Activated B cell treated with CpG ODN at 0.5 μM for 24 hours (primary cell): ENCODE measurements at regions not wholly inside any gene's neighbourhood (a gene's known extent, or its start where the extent isn't known, plus 50 kb on each side); places are given as distances from the start of the nearest gene placed in this dataset.

Experiments used
- ATAC-seq: fragments of 200-7000 bp; cut with Tn5 transposase; one replicate; pipeline ENCODE4 v1.10.0; 2021; ENCODE audit warnings: low read depth, mild to moderate bottlenecking, moderate library complexity
- CTCF ChIA-PET: fragments of 350-600 bp; sonication (Branson Sonifier 250); formaldehyde crosslinking; loops from one replicate; lab custom pipeline; 2021; ENCODE audit warnings: antibody characterized with exemption; lab: Charles Lee
- POLR2A ChIA-PET: fragments of 350-600 bp; sonication (Branson Sonifier 250); formaldehyde crosslinking; loops from one replicate; lab custom pipeline; 2021; ENCODE audit warnings: antibody characterized with exemption; lab: Charles Lee
- DNase-seq: peaks from one replicate; pipeline ENCODE4 v3.0.0; 2022
- H3K27ac Mint-ChIP-seq: one replicate; pipeline ENCODE4 v1.8.0; 2020; ENCODE audit warnings: mixed read lengths
- H3K27me3 Mint-ChIP-seq: one replicate; pipeline ENCODE4 v1.8.0; 2021; ENCODE audit warnings: mixed read lengths
- H3K36me3 Mint-ChIP-seq: one replicate; pipeline ENCODE4 v1.8.0; 2021; ENCODE audit warnings: low read depth, mixed read lengths
- H3K4me1 Mint-ChIP-seq: one replicate; pipeline ENCODE4 v1.8.0; 2021; ENCODE audit warnings: mixed read lengths
- H3K4me3 Mint-ChIP-seq: one replicate; pipeline ENCODE4 v1.8.0; 2020; ENCODE audit warnings: mild to moderate bottlenecking, mixed read lengths
- H3K9me3 Mint-ChIP-seq: one replicate; pipeline ENCODE4 v1.8.0; 2020; ENCODE audit warnings: mixed read lengths
- intact Hi-C: fragments of 100-400 bp; cut with micrococcal nuclease; formaldehyde crosslinking; loops from one replicate; pipeline ENCODE4 v1.15.1; 2024
- TF ChIP-seq, protein P1 (sequence below): fragments of 200-600 bp; IDR thresholded peaks from one replicate; pipeline ENCODE4 v1.8.0; 2022; ENCODE audit warnings: antibody characterized with exemption, mild to moderate bottlenecking

DNA sequence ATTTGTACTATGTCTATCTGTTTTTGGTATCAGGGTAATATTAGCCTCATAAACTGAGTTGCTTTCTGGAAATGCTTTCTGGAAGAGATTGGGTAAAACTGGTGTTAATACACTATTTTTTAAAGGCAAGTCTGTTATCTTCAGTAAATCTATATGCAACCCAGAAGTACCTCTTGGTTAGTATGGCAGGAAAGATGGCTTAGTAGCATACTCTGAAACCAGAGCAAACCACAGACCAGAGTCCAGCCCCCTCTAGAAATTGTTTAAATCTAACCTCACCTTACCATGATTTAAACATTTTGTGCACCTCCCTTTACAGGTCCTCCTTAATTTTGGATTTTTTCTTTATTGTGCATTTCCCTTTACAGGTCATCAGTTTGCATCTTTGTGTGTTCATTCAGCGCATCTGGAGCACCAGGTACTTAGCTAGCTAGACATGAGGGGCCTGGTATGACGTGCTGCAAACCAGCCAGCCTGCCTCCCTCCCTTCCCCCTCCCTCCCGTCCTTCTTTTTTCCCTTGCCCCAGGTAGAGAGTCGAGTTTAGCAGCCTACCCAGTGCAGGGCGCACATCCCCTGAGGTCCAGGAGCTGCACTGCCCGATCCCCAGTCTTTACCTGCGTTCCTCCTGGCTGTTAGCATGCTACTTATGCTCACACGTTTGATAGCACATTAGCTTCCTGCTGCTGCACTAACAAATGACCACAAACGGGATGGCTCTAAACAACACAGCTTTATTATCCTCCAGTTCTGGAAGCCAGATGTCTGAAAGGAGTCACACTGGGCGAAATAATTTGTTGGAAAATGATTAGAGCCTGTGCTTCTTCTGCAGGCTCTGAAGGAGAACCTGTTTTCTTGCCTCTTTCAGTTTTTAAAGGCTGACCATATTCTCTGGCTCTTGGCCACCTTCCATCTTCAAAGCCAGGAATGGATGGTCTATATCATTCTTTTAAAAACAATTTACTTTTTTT is 299.9 kb upstream of the HABP2 start:
- intact Hi-C loops = no loop called here
- H3K27me3 Mint-ChIP-seq = peaks cover 4% of the 10 kb centered on the region
- H3K4me1 Mint-ChIP-seq = no peaks in the 10 kb centered on the region
- POLR2A ChIA-PET = no interaction called here
- CTCF ChIA-PET = no interaction called here
- no peak overlapping the region for H3K27ac Mint-ChIP-seq
- TF ChIP-seq, protein P1, sequence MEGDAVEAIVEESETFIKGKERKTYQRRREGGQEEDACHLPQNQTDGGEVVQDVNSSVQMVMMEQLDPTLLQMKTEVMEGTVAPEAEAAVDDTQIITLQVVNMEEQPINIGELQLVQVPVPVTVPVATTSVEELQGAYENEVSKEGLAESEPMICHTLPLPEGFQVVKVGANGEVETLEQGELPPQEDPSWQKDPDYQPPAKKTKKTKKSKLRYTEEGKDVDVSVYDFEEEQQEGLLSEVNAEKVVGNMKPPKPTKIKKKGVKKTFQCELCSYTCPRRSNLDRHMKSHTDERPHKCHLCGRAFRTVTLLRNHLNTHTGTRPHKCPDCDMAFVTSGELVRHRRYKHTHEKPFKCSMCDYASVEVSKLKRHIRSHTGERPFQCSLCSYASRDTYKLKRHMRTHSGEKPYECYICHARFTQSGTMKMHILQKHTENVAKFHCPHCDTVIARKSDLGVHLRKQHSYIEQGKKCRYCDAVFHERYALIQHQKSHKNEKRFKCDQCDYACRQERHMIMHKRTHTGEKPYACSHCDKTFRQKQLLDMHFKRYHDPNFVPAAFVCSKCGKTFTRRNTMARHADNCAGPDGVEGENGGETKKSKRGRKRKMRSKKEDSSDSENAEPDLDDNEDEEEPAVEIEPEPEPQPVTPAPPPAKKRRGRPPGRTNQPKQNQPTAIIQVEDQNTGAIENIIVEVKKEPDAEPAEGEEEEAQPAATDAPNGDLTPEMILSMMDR = no peak
- DNase-seq (no peak), ATAC-seq (no peak)
- H3K36me3 Mint-ChIP-seq = no peaks in the 10 kb centered on the region
- H3K9me3 Mint-ChIP-seq = no peaks in the 10 kb centered on the region
- H3K4me3 Mint-ChIP-seq = no peak overlapping the region

DNA sequence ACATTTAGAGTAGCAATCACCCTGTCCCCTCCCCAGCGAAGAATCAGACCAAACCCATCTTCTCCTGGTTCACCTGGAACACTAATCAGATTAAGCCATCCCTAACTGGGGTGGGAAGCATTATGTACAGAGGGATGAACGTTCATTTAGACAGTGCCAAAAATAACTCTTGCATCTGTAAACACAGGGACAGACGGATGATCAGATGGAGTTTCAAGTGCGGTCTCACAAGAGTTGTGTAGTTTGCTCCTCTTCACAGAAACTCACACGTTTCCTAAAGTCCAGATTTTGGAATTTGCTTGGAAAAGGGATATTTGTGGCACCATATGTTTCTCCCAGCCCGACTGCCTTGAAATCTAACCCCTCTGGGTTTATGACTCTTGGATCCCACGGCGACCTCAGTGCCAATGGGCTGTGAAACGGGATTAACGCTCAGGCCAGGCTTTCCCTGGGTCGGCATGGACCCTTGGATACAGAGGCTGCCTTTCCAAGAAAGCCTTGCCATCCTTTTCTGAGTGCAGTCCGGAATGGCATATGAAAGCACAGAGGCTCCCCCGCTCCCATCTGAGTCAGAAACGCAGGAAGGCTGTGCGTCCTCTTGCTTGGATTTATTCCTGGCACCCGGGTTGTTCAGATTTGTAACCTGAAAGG is 293.2 kb upstream of the HABP2 start:
- ChIA-PET CTCF (no interaction called here), POLR2A (no interaction called here)
- ATAC-seq (no peak), DNase-seq (no peak)
- peaks cover 20% of the 10 kb centered on the region for H3K27me3 Mint-ChIP-seq
- H3K27ac Mint-ChIP-seq = no peak overlapping the region
- no peaks in the 10 kb centered on the region for H3K9me3 Mint-ChIP-seq
- H3K36me3 Mint-ChIP-seq = no peaks in the 10 kb centered on the region
- H3K4me3 Mint-ChIP-seq = no peak overlapping the region
- intact Hi-C loops = no loop called here
- no peaks in the 10 kb centered on the region for H3K4me1 Mint-ChIP-seq
- TF ChIP-seq, protein P1 = no peak

GRCh38 chr10:113261161-113261560 is 291.7 kb upstream of the HABP2 start:
- intact Hi-C loops = no loop called here
- ChIA-PET CTCF (no interaction called here), POLR2A (no interaction called here)
- H3K27me3 Mint-ChIP-seq = peaks cover 22% of the 10 kb centered on the region
- ATAC-seq (no peak), DNase-seq (no peak)
- H3K9me3 Mint-ChIP-seq = no peaks in the 10 kb centered on the region
- no peak overlapping the region for H3K4me3 Mint-ChIP-seq
- TF ChIP-seq, protein P1 = no peak
- H3K4me1 Mint-ChIP-seq = no peaks in the 10 kb centered on the region
- H3K27ac Mint-ChIP-seq = no peak overlapping the region
- no peaks in the 10 kb centered on the region for H3K36me3 Mint-ChIP-seq

- TF ChIP-seq, protein P1 = no peak
- ChIA-PET POLR2A (no interaction called here), CTCF (no interaction called here)
- no peak for DNase-seq
- Mint-ChIP-seq H3K27ac (no peak overlapping the region), H3K36me3 (no peaks in the 10 kb centered on the region), H3K27me3 (peaks cover 24% of the 10 kb centered on the region), H3K4me1 (no peaks in the 10 kb centered on the region), H3K4me3 (no peak overlapping the region), H3K9me3 (no peaks in the 10 kb centered on the region)
- intact Hi-C loops = no loop called here
- ATAC-seq = no peak
Measured at GRCh38 chr10:113261611-113262091, 291.2 kb upstream of the HABP2 start.

GRCh38 chr10:113263056-113263455 is 289.8 kb upstream of the HABP2 start:
- ChIA-PET POLR2A (no interaction called here), CTCF (no interaction called here)
- intact Hi-C loops = no loop called here
- Mint-ChIP-seq H3K4me1 (no peaks in the 10 kb centered on the region), H3K4me3 (no peak overlapping the region), H3K27ac (no peak overlapping the region), H3K27me3 (peaks cover 24% of the 10 kb centered on the region), H3K36me3 (no peaks in the 10 kb centered on the region), H3K9me3 (no peaks in the 10 kb centered on the region)
- ATAC-seq (no peak), DNase-seq (no peak)
- TF ChIP-seq, protein P1 = no peak
